NCI-H345 treated with DMSO at 0.1 percent for 48 hours (cell line): ENCODE measurements at regions not wholly inside any gene's neighbourhood (a gene's known extent, or its start where the extent isn't known, plus 50 kb on each side); places are given as distances from the start of the nearest gene placed in this dataset.
"Not testable (repeated sequence)": the region's sequence is repeated elsewhere in the genome, so short reads cannot be mapped to it uniquely, and the experiment has no call there.

ENCODE experiments used
- DNase-seq: peaks from one replicate; lab custom pipeline; 2025; ENCODE audit not compliant: unreplicated experiment; lab: John Stamatoyannopoulos, UW

DNA sequence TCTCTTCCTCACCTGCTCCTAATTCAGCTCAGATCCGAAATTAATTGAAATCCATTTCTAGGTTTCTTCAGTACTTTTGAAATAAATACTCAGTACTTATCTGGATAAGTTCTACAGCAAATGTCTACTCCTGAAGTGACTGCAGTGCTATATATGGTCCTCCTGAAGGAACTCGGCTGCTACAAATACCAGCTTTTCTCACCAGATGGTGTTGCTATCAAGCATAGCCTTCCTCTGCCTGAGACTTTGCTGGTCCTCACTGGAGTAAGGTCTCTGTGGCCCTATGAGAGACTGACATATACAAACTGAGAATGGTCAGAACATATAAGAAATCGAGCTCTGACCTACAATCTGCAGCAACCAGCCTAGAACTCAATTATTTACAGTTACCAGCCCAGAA lies 161.6 kb downstream of the NDFIP2 start:
- no peak for DNase-seq

GRCh38 chr13:79637133-79637763 lies 156.3 kb downstream of the NDFIP2 start:
- DNase-seq = no peak

GRCh38 chr13:79631051-79631659 lies 150.2 kb downstream of the NDFIP2 start:
- DNase-seq = no peak

- DNase-seq = no peak
These were observed 147.5 kb downstream of the NDFIP2 start for GRCh38 chr13:79628463-79628862.

- no peak for DNase-seq
These were observed 146.0 kb downstream of the NDFIP2 start for GRCh38 chr13:79626924-79627323.

DNA sequence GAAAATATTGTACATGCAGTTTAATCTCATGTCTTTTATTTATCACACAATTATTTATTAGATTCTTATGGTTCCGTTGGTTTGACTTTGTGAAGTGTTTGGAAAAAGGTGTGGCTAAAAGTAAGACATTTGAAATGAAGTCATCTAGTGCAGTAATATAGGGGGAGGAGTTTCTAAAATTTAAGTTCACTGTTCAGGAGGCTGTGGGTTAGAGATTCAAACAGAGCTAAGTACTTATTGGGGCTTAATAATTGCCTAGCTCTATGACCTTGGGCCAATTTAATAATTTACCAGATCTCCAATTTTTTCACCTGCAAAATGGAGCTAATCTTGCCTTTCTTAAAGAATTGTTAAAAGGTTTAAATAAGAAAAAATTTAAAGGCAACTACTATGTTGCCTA lies 144.6 kb downstream of the NDFIP2 start:
- DNase-seq = no peak

DNA sequence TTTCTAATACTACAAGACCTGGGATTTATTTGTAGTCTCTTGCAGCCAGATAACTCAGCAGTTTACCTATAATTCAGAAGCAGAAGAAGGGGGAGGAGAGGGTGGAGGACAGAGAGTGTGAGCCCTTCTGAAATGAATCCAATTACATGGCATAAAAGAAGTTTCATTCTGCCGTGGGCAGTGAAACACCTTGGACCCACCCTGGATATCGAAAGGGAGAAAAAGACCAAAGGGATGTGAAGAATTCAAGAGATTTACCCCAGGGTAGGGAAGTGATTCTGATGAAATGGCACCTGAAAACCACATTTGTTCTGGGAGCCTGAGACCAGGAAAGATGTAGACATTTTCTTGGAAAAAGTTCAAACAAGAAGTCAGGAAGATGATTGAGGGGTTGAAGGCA lies 140.9 kb downstream of the NDFIP2 start:
- DNase-seq = no peak

- DNase-seq = no peak
These were observed 140.5 kb downstream of the NDFIP2 start for GRCh38 chr13:79621449-79621848.

- no peak for DNase-seq
These were observed 133.4 kb downstream of the NDFIP2 start for GRCh38 chr13:79614250-79614918.

DNA sequence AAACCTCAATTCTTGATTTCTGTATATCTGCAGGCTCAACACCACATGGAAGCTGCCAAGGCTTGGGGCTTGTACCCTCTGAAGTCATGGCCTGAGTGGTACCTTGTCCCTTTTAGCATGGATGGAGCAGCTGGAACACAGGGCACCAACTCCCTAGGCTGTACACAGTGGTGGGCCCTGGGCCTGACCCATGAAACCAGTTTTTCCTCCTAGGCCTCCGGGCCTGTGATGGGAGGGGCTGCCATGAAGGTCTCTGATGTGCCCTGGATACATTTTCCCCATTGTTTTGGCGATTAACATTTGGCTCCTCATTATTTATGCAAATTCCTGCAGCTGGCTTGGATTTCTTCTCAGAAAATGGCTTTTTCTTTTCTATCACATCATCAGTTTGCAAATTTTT lies 131.6 kb downstream of the NDFIP2 start:
- no peak for DNase-seq

GRCh38 chr13:79607895-79608294 lies 126.9 kb downstream of the NDFIP2 start:
- not testable (repeated sequence) for DNase-seq
